AG08396 (cell line): ENCODE measurements at regions not wholly inside any gene's neighbourhood (a gene's known extent, or its start where the extent isn't known, plus 50 kb on each side); places are given as distances from the start of the nearest gene placed in this dataset.
"Not testable (repeated sequence)": the region's sequence is repeated elsewhere in the genome, so short reads cannot be mapped to it uniquely, and the experiment has no call there.

Experiments used
- DNase-seq: peaks from one replicate; pipeline ENCODE4 v3.0.0; 2012; ENCODE audit warnings: low spot score, mixed read lengths

GRCh38 chr2:175829741-175830140, 172.3 kb downstream of the LNPK start:
- DNase-seq: no peak

DNA sequence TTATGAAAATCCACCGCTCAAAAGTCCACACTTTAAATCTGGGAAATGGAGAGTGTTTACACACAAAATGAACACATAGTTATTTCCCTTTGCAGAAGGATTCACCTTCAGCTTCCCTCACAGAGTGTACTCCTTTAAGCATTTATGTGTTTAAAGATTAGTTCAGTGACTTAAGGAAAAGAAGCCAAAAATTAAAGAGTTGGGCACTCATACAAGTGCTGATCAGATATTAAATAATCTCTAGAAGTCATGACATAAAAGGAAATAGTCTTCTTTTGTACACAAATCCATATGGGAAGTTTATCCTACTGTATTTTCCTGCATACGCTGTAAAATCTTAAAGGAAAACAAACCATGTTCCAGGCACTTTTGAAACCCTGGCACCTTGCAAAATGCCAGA, 174.2 kb downstream of the LNPK start:
- no peak for DNase-seq

DNA sequence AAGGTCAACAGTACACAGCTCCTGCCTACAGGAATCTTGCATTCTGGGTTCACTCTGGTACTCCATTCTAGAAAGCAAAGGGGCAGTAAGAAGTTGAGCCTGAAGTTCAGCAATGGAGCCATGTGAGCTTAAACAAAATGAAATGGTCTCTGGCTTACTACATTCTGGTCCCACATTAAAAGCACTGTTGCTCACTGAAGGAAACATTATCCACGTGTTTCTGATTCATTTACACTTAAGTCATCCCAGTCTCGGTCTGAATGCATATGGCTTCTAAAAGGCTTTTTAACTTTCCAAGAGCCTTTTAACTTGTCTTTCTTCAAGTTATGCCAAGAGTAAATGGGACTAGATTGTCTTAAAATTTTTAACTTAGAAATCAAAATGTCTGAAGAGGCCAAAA, 177.8 kb downstream of the LNPK start:
- no peak for DNase-seq

DNA sequence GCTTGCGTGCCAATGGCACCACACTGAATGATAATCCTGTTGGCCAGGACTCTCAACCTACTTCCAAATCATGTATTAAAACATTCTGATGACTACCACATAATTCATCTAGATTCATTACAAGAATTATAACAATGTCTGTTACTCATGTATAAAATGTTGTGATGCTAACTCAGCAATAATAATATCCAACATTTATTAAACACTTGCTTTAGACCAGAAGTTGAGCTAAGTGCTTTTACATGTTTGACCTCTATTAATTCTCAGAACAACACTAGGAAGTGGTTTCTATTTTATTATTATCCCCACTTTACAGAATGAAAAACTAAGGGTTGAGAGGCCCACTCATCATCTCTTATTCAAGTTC, 178.4 kb downstream of the LNPK start:
- DNase-seq: no peak

DNA sequence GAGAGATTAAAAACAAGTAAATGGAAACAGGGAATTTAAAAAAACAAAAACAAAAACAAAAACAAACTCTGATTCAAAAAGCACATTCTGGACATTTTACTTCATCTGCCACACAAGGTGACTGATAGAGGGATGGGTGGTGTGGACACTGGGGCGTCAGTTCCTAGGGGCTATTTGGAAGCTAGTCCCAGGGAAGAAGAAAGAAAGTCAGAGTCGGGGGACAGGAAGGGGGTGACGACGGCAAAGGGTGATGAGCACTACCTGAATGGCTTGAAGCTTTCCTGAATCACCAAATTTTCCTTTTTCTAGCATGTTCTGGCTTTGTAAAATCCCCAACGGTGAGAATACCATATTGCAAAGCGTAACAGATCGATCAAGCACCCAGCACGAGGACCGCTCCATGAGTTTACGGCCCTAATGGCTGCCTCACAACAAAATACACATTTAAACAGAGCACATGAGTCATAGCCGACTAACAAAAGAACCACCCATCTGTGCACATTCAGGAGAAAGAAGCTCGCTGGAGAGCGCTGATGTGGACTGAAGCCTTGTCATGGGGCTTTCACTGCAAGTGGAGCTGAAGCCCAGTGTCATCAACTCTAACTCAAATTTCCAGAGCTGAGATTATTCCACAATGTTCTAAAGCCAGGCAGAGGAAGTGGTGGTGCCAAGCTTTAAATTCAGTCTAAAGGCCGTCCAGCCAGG, 178.9 kb downstream of the LNPK start:
- DNase-seq: no peak

DNA sequence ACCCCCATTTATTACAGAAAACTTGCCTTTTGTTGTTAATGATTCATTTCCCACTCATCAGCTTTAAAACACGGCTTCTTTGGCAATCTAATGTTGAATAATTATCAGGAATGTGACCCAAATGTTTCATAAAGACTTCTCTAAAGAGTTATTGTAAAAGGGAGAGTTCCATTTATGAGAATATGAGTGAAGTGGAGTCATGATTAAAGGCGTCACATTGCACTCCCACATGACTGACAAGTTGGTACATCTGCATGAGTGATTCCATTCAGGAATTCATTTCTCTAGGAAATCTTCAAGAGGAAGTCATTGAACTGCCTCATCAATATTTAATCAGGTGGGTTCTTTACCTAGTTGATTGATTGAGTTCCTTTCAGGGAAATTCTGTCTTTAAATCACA, 184.8 kb downstream of the LNPK start:
- DNase-seq: no peak

GRCh38 chr2:175815537-175815936, 186.5 kb downstream of the LNPK start:
- DNase-seq: peak; percentile 14

DNA sequence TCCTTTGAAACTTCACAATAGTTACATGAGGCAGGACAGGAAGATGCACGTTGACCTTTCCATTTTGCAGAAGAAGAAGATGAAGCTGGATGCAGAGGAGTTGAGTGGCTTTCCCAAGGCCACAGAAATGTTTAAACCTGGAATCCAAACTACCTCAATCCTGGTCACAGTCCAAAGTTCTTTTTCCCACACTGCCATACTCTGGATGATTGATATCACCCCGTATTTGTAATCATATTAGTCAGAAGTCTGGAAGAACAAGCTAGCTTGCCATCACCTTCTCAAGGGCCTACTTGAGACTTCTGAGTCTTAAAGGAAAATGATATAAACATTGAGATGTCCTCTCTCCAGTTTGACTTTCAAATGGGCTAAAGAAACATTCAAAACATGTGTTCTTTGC, 190.1 kb downstream of the LNPK start:
- DNase-seq: no peak

DNA sequence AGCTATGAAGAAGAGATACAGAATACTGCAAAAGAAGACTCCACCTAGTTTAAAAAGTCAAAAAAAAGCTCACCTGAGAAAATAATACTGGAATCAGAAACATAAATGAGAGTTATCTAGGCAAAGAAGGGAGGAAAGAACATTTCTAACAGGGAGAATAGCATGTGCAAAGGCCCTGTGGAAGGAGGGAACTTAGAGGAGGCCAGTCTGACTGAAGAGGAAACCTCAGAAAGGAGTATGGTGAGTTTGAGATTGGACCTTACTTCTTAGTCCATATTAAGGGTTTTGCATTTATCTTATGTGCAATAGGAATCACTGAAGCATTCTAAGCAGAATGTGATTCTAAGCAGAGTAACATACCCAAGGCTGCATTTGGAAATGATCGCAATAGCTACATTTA, 193.2 kb downstream of the LNPK start:
- DNase-seq: no peak

DNA sequence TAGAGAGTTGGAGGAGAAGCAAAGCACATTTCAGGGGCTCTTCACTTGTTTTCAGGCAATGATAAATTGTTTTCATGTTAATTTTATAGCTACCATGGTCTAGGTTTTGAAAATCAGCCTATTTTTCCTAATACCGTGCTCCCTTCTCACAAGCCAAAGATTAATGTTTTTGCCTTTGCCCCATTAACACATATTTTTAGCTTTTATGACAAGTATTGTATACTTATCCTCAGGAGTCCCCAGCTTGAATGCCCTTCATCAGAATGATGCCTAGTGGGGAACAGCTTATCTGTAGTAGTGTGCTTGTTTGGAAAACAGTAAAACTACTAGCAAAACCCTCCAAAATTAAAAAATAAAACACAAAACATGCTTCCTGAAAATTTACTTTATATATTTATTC, 194.0 kb downstream of the LNPK start:
- DNase-seq: no peak

- no peak for DNase-seq
These were observed 194.8 kb downstream of the LNPK start for GRCh38 chr2:175807031-175807873.

DNA sequence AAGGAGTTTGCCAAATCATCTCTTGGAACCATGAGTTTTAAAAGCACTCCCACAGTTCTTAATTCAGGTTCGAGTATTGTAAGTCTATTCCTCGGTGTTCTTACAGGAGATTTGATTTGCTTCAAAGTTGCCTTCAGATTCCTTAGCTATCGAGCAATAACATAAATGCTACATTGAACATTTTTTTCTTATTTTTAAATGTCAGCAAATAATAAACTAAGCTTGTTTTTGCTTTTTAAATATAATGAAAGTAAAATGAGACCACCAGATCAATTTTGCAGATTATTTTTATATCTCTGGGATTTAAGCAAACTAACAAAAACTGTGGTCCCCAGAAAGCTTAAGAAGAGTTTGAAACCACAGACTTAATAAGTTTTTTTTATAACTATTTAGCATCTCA, 195.5 kb downstream of the LNPK start:
- DNase-seq: no peak

GRCh38 chr2:175806125-175806490, 196.0 kb downstream of the LNPK start:
- DNase-seq: no peak

GRCh38 chr2:175805442-175806124, 196.5 kb downstream of the LNPK start:
- DNase-seq: no peak

DNA sequence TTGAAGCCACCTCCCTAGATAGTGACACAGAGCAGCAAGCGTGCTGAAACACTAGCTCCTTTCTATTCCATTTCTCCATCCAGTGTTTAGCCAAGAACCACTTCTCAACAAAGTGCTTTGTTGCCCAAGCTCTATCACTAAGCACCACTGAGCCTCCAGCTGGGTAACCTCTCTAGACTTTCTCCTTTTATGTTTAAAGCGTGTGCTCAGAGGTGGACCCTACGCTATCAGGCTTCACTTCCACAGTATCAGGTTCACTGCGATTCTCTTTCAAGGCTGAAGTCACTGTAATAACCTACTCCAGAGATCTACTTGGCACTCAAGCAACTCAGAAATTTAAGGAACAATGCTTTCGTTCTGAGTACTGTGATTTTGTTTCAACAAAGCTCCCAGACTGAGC, 197.9 kb downstream of the LNPK start:
- DNase-seq: no peak

GRCh38 chr2:175796422-175796821, 205.6 kb downstream of the LNPK start:
- not testable (repeated sequence) for DNase-seq

DNA sequence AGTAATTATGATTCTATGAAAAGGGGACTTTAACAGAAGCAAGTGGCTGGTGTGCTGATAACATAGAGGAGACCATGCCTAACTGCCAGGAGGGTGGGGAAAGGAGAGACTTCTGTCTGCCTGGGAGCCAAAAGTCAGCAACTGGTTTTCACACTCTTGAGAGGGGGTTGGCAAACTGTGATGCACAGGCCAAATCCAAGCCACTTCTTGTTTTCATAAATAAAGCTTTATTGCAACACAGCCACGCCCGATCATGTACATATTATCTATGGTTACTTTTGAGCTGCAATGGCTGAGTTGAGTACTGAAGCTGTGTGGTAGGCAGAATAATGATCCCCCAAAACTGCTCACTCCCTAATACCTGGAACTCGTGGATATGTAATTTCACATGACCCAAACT, 208.4 kb downstream of the LNPK start:
- no peak for DNase-seq

DNA sequence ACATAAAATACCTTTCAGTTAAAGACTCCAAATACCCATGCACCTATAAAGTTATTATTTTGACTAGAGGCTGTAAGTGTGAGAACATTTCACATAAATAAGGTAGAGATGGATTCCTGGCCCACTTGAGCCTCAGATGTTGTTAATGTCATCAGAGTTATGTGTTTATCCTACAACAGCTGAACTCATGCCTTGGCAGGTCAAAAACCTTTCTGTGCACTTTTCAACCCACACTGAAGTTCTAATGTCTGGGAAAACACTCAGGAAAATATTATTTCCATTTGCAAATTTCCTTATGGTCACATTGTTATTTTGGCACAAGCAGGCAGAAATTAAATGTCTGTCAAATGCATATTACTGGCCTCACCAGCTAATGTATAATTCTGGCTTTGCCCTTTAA, 209.2 kb downstream of the LNPK start:
- DNase-seq: no peak

DNA sequence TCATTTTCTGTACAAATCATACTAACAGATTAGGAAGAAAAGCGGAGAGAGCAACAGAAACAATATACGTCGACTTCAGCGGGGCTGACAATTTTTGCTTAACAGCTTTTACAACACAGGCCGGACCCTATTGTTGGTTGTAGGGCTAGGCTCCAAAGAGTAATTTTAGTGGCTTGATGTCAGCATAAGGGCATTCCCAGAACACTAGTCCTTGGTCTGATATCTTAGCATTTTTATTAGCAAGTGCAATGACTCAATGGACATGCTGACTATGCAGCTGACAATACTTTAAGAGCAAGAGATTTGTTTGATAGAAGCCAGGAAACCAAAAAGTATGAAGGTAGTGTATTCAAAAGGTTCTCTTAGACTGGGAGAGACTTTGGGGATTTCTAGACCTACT, 209.9 kb downstream of the LNPK start:
- no peak for DNase-seq

GRCh38 chr2:175786471-175787124, 215.5 kb downstream of the LNPK start:
- DNase-seq: no peak

DNA sequence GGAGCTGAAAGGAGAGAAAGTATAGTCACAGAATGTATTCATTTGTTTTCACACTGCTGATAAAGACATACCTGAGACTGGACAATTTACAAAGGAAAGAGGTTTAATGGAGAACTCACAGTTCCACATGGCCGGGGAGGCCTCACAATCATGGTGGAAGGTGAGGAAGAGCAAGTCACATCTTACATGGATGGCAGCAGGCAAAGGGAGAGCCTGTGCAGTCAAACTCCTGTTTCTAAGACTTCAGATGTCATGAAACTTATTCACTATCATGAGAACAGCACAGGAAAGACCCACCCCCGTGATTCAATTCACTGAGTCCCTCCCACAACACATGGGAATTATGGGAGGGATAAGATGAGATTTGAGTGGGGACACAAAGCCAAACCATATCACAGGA, 224.7 kb downstream of the LNPK start:
- not testable (repeated sequence) for DNase-seq

- DNase-seq: no peak
These were observed 232.9 kb downstream of the LNPK start for GRCh38 chr2:175769200-175769599.

DNA sequence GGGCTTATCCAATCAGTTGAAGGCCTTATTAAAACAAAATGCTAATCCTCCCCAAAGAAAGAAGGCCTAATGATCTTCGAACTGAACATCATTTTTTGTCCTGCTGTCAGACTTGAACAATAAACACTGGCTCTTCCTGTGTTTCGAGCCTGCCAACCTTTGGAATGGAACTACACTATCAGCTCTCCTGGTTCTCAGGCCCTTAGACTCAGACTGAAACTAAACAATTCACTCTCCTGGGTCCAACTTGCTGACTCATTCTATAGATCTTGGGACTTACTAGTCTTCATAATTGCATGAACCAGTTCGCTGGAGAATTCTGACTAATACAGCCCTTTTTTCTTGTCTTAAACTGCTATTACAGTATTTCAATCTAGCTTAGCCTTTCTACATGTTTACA, 235.2 kb downstream of the LNPK start:
- peak; percentile 9 for DNase-seq
